Activated CD4-positive, alpha-beta T cell treated with anti-CD3 and anti-CD28 coated beads for 1 hour (primary cell): ENCODE measurements at regions not wholly inside any gene's neighbourhood (a gene's known extent, or its start where the extent isn't known, plus 50 kb on each side); places are given as distances from the start of the nearest gene placed in this dataset.

ENCODE experiments used
- DNase-seq: peaks from one replicate; pipeline ENCODE4 v3.0.0-alpha.2; 2020

- no peak for DNase-seq
These were observed 337.6 kb upstream of the OR4E1 start for GRCh38 chr14:22011253-22011642.

DNA sequence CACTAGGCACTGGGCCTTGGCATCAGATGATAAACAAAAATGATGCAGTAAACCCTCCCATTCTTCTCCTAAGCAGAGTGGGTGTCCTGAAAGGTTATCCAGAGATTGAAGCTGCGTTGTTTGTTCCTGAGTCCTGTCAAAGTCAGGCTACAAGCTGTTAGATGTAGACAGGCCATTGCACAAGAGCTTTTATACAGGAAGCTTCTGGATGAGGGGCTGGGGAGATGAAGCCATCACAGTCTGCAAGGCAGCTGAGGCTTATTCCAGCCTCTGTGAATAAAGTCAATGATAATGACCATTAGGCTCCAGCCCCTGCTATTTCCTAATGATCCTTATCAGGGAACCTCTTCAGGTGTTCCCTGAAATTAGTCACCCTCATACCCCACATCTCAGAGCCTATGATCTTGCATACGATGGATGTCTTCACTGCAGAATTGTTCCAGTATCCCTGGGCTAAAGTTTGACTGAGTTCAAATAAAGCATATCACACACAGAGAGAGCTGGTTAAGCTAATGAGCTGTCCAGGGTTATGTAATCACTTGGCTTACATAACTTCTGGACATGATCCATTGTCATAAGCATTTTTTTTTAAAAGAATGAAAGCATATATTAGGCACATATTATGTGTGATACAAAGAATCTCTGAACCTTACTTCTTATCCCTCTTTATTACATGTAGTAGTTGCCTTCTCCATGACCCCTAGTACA is 337.1 kb upstream of the OR4E1 start:
- no peak for DNase-seq

DNA sequence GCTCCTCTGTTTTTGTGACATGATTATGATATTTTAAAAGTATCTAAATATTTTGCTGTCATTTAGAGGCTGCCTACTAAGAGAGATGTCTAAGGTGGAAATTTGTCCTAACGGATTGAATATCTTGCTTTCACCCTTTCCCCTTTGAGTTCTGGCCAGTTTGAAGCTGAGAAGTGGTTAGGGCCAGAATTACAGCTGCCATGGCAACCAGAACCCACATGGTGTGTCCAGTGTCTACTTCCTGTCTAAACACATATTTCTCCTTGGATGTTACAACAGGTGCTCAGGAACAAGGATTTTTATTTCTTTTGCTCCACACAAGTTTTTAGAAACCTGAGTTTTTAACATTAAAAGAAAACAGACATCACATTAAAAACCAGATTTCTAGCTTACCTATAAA is 335.1 kb upstream of the OR4E1 start:
- DNase-seq: no peak

DNA sequence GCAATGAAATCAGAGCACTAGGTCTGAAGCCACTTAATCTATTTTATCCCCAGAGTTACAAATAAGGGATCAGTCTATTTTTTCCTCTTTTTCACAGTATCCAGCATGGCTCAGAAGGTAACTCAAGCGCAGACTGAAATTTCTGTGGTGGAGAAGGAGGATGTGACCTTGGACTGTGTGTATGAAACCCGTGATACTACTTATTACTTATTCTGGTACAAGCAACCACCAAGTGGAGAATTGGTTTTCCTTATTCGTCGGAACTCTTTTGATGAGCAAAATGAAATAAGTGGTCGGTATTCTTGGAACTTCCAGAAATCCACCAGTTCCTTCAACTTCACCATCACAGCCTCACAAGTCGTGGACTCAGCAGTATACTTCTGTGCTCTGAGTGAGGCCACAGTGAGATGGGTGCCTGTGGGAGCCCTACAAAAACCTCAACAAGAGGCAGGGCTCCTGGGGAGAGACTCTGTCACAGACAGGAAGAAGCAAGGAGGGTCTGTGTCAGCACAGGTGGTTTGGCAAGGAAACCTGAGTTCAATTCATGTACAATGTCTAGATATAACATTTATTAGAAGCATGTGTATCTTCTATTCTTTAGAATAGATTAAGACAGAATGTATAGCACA is 334.3 kb upstream of the OR4E1 start:
- DNase-seq: no peak

GRCh38 chr14:22007363-22007762 is 333.7 kb upstream of the OR4E1 start:
- no peak for DNase-seq

GRCh38 chr14:22003461-22003860 is 329.8 kb upstream of the OR4E1 start:
- no peak for DNase-seq

DNA sequence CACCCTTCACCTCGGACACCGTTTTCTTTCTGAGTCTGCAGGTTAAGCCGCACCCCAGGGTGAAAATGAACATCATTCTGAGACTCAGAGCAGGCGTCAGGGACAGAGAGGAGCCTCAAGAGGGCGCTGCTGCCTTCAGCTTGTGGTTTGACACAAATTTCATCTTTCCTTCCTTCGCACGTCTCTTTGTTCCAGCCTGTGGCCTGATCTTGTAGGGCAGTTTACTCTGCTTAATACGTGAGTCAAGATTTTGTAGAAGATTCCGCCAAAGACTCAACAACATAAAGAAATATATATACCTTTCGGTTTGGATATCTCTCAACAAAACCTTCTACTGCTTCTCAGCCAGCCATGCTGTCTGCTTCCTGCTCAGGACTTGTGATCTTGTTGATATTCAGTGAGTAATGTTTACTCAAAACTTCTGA is 329.3 kb upstream of the OR4E1 start:
- DNase-seq: peak; percentile 47

- DNase-seq: no peak
These were observed 325.8 kb upstream of the OR4E1 start for GRCh38 chr14:21999402-21999801.

DNA sequence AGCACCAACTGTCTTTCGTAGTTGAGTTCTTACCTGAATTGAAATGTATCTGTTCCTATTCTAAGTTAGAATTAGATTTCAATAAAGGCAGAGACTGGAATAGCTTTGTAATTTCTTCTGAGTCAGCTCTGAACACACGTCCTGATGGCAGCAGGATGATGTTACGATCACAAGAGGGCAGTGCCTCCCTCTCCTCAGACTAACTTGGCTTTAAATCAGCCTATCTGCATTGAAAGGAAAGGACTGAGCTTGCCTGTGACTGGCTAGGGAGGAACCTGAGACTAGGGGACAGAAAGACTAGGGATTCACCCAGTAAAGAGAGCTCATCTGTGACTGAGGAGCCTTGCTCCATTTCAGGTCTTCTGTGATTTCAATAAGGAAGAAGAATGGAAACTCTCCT is 323.7 kb upstream of the OR4E1 start:
- no peak for DNase-seq

- no peak for DNase-seq
These were observed 321.7 kb upstream of the OR4E1 start for GRCh38 chr14:21995332-21995731.

DNA sequence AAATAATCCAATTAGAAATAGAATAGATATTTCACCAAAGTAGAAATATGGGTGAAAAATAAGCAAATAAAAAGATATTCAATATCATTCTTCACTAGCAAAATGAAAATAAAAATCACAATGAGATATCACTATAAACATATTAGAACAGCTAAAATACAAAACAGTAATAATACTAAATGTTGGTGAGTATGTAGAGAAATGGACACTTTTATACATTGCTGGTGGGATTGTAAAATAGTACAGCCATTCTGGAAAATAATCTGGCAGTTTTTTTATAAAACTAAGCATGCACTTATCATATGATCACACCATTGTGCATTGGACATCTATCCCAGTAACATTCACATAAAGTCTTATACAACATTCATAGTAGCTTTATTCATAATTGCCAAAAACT is 320.2 kb upstream of the OR4E1 start:
- no peak for DNase-seq

DNA sequence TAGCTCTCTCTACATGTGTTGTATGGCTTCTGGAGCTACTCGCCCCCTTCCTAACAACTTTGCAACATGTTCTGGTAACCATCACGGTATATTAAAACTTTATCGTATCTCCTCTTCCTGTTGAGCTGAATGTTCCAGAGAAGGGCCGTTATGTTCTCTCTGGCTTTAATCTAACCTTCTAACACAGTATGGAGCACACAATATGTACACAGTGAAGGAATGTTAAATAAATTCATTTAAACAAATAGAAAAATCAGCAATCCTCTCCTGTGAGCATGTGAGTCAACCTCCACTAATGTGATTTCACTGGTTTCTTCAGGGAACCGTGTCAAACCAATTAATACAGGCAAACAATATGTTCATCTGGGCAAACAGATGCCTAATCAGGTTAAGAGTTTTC is 319.5 kb upstream of the OR4E1 start:
- DNase-seq: no peak

DNA sequence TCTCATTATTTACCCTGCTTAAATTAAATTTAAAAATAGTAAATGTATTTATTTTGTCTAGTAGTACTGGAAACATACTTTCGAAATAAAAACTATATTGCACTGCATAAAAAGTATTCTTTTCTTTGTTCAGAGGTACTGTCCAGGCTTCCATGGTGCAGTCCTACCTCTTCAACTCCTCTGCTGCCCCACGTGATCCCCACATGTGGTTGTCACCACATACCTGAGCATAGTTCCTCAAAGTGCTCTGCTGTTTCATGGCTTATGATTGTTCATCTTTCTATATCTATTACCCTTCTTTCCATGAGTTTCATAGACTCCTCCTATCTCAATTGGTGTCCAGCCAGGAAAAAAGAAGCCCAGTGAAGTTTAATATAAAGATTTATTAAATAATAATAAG is 317.5 kb upstream of the OR4E1 start:
- no peak for DNase-seq

- no peak for DNase-seq
These were observed 316.5 kb upstream of the OR4E1 start for GRCh38 chr14:21990116-21990515.

DNA sequence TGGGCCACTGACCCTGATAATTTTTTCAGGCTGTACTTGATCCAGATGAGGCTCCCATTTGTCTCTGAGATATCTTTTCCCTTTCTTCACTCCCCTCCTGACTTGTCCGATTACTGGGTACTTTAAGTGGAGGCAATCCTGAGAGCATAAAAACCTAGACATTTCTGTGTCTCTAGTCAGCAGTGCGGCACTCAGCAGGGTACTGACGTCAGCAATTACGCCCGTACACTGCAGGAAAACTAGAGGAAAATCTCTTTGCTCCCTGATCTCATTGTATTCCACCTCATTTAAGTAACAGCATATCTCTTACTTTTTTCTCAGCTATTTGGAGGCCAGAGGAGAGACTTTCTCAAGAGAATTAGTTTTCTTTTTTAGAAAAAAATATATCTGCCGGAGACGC is 315.5 kb upstream of the OR4E1 start:
- DNase-seq: no peak

DNA sequence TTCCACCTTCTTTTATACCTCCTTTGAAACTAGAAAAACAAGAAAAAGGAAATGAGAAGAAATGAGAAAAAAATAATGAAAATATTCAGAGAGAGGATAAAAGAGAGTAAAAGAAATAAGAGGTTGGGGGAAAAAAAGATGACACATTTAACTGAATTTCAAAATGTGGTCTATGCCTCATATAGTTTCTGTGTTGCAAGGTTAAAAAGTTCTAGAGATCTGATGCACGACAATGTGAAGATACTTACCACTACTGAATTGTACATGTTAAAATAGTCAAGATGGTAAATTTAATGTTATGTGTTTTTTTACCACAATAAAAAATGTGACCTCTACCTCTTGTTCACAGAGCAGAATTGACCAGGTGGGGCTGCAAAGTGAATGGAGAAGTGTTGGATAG is 314.8 kb upstream of the OR4E1 start:
- DNase-seq: no peak

DNA sequence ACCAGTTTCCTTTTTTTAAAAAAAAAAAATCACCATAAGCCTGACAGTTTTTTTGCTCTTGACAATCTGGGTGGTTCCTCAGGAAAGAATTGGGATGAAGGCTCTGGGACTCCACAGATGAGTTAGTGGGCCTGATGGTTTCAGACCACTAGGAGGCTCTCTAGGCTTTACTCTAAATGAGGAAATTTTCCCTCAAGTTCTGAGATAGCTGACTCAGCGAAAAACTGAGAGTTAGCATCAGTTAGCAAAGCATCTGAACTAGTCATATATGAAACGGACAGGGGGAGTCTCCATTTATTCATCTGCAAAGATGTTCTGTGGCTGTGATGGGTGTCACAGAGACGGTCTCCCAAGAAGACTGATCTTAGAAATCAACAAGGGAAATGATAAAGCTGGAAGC is 314.3 kb upstream of the OR4E1 start:
- DNase-seq: no peak

DNA sequence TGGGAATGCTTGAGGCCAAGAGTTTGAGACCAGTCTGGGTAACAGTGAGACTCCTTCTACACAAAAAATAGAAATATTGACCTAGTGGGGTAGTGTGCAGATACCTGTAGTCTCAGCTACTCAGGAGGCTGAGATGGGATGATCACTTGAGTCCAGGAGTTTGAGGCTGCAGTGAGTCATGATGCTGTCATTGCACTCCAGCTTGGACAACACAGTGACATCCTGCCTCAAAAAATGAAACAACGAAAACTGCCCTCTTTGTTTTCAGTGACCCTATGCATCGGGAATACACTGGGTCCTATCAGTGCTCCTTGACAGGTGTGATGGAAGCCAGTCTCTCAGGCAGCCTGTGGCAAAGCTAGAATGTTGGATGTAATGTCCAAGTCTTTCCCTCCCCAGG is 311.5 kb upstream of the OR4E1 start:
- DNase-seq: no peak

GRCh38 chr14:21978999-21979314 is 305.3 kb upstream of the OR4E1 start:
- DNase-seq: no peak

- DNase-seq: no peak
These were observed 304.8 kb upstream of the OR4E1 start for GRCh38 chr14:21978184-21978998.

DNA sequence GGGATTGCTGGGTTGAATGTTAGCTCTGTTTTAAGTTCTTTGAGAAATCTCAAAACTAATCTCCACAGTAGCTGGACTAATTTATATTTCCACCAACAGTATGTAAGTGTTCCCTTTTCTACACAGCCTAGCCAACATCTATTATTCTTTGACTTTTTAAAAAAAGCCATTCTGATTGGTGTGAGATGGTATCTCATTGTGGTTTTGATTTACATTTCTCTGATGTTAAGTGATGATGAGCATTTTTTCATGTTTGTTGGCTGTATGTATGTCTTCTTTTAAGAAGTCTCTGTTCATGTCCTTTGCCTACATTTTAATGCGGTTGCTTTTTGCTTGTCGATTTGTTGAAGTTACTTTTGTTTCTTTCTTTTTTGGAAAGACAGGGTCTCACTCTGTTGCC is 301.1 kb upstream of the OR4E1 start:
- DNase-seq: no peak

DNA sequence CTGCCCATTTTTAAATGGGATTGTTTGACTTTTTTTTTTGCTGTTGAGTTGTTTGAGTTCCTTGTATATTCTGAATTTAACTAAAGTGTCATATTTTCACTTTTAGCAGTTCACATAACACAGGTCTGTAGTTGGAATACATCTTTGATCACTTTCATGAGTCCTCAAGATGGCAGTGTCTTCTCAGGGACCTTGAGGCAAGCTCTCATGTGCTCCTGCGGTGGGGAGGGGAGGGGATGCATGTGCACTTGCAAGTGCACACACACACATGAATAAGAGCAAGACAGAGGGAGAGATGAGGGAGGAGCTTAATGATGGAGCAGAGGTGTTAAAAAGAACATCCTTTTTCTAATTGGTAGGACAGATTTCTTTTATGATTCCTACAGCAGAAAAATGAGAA is 291.4 kb upstream of the OR4E1 start:
- peak; percentile 35 for DNase-seq

- DNase-seq: no peak
These were observed 290.6 kb upstream of the OR4E1 start for GRCh38 chr14:21964180-21964579.

GRCh38 chr14:21960636-21961035 is 287.0 kb upstream of the OR4E1 start:
- no peak for DNase-seq
